CD4-positive, alpha-beta T cell treated with Interleukin-10 for 1 hour (primary cell): ENCODE measurements at regions not wholly inside any gene's neighbourhood (a gene's known extent, or its start where the extent isn't known, plus 50 kb on each side); places are given as distances from the start of the nearest gene placed in this dataset.

ENCODE experiments used
- DNase-seq: peaks from one replicate; pipeline ENCODE4 v3.0.0-alpha.2; 2020

- DNase-seq = no peak
These were observed 57.2 kb upstream of the ACVR1 start for GRCh38 chr2:157933160-157933920.

DNA sequence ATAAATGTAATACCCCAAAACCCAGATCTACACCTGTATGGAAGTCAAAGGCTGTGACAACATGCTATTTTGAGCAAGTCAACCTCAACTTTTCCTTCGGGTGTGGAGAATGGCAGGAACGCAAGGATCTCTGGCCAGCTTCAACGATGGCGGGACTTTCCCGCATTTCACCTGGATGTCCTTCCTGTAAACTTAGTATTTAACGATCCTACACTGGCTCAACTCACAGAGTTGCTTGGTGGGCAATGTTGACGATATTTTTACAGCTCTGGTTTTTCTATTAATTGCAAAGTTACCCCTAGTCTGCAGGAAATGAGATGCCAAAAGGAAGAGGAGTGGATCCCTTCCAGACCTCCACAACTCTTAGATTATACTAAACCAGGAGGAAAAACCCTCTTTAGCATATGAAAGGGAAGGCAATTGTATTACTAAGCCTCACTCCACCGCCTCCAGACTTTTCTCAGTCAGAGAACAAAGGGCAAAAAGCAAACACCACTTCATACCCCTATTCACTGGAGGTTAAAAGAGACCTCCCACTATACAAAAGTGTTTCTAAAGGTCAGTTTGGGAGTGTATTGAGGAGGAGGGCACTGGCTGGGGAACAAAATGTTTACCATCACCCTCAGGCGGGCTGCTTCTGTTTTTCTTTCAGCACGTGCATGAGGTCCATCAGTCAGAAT lies 56.5 kb upstream of the ACVR1 start:
- DNase-seq = no peak

GRCh38 chr2:157931542-157931941 lies 55.4 kb upstream of the ACVR1 start:
- DNase-seq = no peak

DNA sequence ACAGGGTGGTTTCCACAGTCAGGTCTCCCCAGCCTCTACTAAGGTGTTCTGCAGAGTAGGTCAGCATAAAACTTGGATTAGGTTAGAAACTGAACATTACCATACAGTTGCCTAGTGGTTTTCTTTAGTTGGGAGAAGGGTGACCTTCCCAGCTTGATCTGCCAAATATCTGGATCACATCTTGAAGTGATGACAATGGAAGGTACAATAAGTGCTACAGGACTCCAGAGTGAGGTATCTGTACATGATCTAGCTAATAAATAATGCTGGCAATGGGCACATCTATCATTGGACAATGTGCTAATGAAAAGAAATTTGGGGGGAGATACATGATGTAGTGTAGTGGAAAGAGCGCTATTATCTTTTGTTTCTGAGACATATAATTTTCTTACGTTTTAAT lies 54.6 kb upstream of the ACVR1 start:
- no peak for DNase-seq

GRCh38 chr2:157929871-157930667 lies 53.9 kb upstream of the ACVR1 start:
- no peak for DNase-seq

DNA sequence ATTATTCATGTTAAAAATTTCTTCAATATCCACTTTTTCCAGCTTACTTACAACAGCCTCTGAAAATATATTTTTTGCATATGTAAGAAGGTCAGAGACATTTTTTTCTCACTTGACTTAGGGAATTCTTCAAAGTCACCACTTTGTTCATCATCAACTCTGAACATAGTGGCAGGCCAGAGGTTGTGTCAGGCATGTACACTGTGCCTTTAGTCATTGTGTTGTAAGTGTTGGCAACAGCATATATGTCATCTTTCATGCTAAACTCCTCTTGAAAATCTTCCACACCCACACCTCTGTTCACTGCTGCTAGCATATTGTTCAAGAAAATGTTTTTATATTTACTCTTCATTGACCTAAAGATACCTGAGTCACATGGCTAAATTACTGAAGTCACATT lies 52.2 kb upstream of the ACVR1 start:
- no peak for DNase-seq

DNA sequence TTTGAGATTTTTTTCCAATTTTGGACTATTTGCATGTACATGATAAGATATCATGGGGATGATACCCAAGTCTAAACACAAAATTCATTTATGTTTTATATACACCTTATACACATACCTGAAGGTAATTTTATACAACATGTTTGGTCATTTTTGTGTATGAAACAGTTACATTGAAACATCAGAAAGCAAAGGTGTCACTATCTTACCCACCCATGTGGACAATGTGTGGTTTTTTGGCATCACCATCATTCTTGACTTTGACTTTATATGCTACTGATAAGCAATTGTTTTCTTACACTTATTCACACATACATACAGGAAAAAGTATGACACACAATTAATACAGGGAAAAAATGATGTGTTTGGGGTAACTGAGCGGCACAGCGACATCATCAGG lies 51.0 kb upstream of the ACVR1 start:
- no peak for DNase-seq
